NT2/D1 (cell line): ENCODE measurements at regions not wholly inside any gene's neighbourhood (a gene's known extent, or its start where the extent isn't known, plus 50 kb on each side); places are given as distances from the start of the nearest gene placed in this dataset.

Experiments used
- DNase-seq: peaks from one replicate; pipeline ENCODE4 v3.0.0-alpha.2; 2011; ENCODE audit warnings: low read depth, low spot score
- H3K27me3 ChIP-seq: 2 replicates; pipeline ENCODE4 v1.6.0; 2011; ENCODE audit warnings: mild to moderate bottlenecking; ENCODE audit not compliant: insufficient read length, insufficient read depth
- H3K36me3 ChIP-seq: 2 replicates; pipeline ENCODE4 v1.6.1; 2011; ENCODE audit warnings: mild to moderate bottlenecking, low read length, mixed read lengths; ENCODE audit not compliant: insufficient read depth, insufficient read length
- H3K4me1 ChIP-seq: 2 replicates; pipeline ENCODE4 v1.5.1; 2011; ENCODE audit not compliant: insufficient read depth, insufficient read length
- H3K4me3 ChIP-seq: 2 replicates; pipeline ENCODE4 v1.5.1; 2011; ENCODE audit warnings: low read depth; ENCODE audit not compliant: insufficient read length
- H3K9ac ChIP-seq: 2 replicates; pipeline ENCODE4 v1.6.0; 2011; ENCODE audit warnings: low read depth; ENCODE audit not compliant: insufficient read length
- H3K9me3 ChIP-seq: 2 replicates; pipeline ENCODE4 v1.5.1; 2011; ENCODE audit warnings: mild to moderate bottlenecking, low read length; ENCODE audit not compliant: insufficient read depth
- SUZ12 ChIP-seq: IDR thresholded peaks from 2 replicates; pipeline ENCODE4 v1.6.1; 2011; ENCODE audit not compliant: insufficient read length, insufficient read depth; ENCODE audit errors: extremely low read depth
- YY1 ChIP-seq: IDR thresholded peaks from 2 replicates; pipeline ENCODE4 v1.6.1; 2011; ENCODE audit not compliant: insufficient read length, insufficient read depth
- ZNF274 ChIP-seq: IDR thresholded peaks from 2 replicates; pipeline ENCODE4 v1.6.1; 2011; ENCODE audit warnings: mild to moderate bottlenecking, low read depth, low read length

- no peaks in the 10 kb centered on the region for H3K9me3 ChIP-seq
- H3K4me1 ChIP-seq = peaks cover 3% of the 10 kb centered on the region
- no peaks in the 10 kb centered on the region for H3K36me3 ChIP-seq
- DNase-seq = no peak
- no peak overlapping the region for H3K4me3 ChIP-seq
- no peaks in the 10 kb centered on the region for H3K27me3 ChIP-seq
- no peak overlapping the region for H3K9ac ChIP-seq
- TF ChIP-seq SUZ12 (no peak), ZNF274 (no peak), YY1 (no peak)
These were observed 204.2 kb upstream of the HABP2 start for GRCh38 chr10:113348694-113349093.

DNA sequence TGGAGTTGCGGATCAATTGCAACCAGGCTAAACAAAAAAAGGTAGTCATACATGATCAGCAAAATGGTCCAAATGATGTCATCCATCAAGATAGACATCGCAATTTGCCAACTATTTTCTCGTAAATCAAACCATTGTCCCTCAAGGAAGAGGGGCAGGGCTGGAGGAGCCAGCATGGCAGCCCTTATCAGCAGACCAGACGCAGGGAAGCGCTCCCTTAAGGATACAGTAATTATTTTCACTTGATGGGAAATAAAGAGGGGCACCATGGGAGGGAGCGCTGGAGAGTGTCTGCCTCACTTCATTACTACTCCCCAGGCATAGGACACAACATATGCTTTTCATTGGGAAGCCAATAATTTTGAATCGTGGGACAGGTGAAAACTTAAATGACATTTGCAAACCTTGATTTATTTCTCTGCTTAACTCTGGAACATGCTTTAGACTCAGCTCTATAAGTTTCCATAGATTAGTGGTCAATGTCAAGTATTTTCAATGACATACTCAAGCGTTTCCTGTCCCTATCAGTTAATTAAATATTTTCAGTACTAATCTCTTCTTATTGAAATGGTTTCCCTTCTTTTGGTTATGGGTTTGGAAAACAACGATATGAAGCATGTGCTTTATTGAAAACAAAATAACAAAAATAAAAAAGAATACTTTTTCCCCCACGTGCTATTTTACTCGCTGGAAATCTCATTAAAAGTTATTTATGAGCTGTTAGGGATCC lies 202.4 kb upstream of the HABP2 start:
- TF ChIP-seq YY1 (no peak), SUZ12 (no peak)
- no peak for DNase-seq
- no peaks in the 10 kb centered on the region for H3K36me3 ChIP-seq
- H3K4me3 ChIP-seq = no peak overlapping the region
- H3K9ac ChIP-seq = no peak overlapping the region
- H3K4me1 ChIP-seq = peaks cover 3% of the 10 kb centered on the region
- no peaks in the 10 kb centered on the region for H3K9me3 ChIP-seq
- H3K27me3 ChIP-seq = no peaks in the 10 kb centered on the region

DNA sequence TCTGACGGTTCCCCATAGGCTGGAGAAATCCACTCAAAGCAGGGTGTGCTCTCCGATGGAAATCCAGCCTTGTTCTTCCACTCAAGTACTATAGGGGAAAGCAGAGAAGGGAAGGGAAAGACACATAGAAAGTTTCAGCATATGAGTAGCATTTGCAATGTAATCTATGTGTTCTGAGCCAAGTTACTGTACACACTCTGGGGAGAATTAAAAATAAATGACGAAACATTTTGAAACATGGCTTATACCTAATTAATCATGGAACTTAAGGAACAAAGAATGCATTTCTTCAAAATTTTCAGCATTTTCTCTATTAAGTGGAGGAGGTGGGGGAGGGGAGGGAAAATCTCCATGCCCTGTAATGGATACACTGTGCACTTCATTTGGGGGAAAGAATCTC lies 198.1 kb upstream of the HABP2 start:
- no peaks in the 10 kb centered on the region for H3K9me3 ChIP-seq
- no peaks in the 10 kb centered on the region for H3K27me3 ChIP-seq
- DNase-seq = no peak
- H3K4me1 ChIP-seq = peaks cover 3% of the 10 kb centered on the region
- H3K9ac ChIP-seq = no peak overlapping the region
- no peak overlapping the region for H3K4me3 ChIP-seq
- TF ChIP-seq ZNF274 (no peak), YY1 (no peak), SUZ12 (no peak)
- H3K36me3 ChIP-seq = no peaks in the 10 kb centered on the region

GRCh38 chr10:113356794-113357680 lies 195.8 kb upstream of the HABP2 start:
- no peak for DNase-seq
- TF ChIP-seq ZNF274 (no peak), SUZ12 (no peak)
- Histone ChIP-seq H3K4me3 (no peak overlapping the region), H3K9me3 (no peaks in the 10 kb centered on the region), H3K4me1 (peaks cover 3% of the 10 kb centered on the region), H3K36me3 (no peaks in the 10 kb centered on the region), H3K9ac (no peak overlapping the region), H3K27me3 (no peaks in the 10 kb centered on the region)

- no peak overlapping the region for H3K4me3 ChIP-seq
- H3K9ac ChIP-seq = no peak overlapping the region
- DNase-seq = no peak
- no peaks in the 10 kb centered on the region for H3K36me3 ChIP-seq
- no peaks in the 10 kb centered on the region for H3K9me3 ChIP-seq
- H3K27me3 ChIP-seq = no peaks in the 10 kb centered on the region
- TF ChIP-seq ZNF274 (no peak), YY1 (no peak)
- peaks cover 3% of the 10 kb centered on the region for H3K4me1 ChIP-seq
These were observed 195.1 kb upstream of the HABP2 start for GRCh38 chr10:113357681-113358300.

- DNase-seq = no peak
- Histone ChIP-seq H3K4me1 (peaks cover 5% of the 10 kb centered on the region), H3K27me3 (no peaks in the 10 kb centered on the region), H3K36me3 (no peaks in the 10 kb centered on the region), H3K9ac (no peak overlapping the region), H3K4me3 (no peak overlapping the region), H3K9me3 (no peaks in the 10 kb centered on the region)
- TF ChIP-seq YY1 (no peak), SUZ12 (no peak), ZNF274 (no peak)
These were observed 193.2 kb upstream of the HABP2 start for GRCh38 chr10:113359655-113360054.

DNA sequence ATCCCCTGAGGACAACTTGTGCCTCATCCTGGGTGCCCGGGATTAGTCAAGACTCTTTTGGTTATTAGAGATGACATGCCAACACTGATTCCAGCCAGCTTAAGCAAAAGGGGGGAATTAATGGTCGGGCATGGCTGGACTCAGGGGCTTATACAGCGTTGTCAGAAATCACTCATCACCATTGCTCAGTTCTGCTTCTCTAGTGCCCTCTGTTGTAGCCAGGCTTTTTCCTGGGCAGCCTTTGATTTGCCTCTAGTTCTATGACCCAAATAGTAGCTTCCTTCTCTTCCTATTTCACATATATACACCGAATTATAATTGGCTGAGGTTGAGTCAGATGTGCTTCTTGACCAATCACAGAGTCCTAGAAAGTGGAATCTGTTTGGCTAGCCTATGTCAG lies 192.0 kb upstream of the HABP2 start:
- Histone ChIP-seq H3K36me3 (no peaks in the 10 kb centered on the region), H3K27me3 (no peaks in the 10 kb centered on the region), H3K4me1 (peaks cover 5% of the 10 kb centered on the region), H3K9ac (no peak overlapping the region), H3K9me3 (peaks cover 10% of the 10 kb centered on the region; the same call in 1 of the 2 replicates), H3K4me3 (no peak overlapping the region)
- DNase-seq = no peak
- TF ChIP-seq ZNF274 (no peak), SUZ12 (no peak), YY1 (no peak)
